Adipose tissue (tissue), 3 donors: ENCODE measurements at regions not wholly inside any gene's neighbourhood (a gene's known extent, or its start where the extent isn't known, plus 50 kb on each side); places are given as distances from the start of the nearest gene placed in this dataset.

Source experiments
- H3K27ac ChIP-seq: one replicate; pipeline ENCODE4 v1.5.1; 2013; ENCODE audit warnings: low read depth, low read length
- WGBS, 3 donors: extraction: QIAGEN DNeasy Blood & Tissue Kit; methylation state at CpG; one replicate each; pipeline ENCODE4 v1.1.7; 2013; 5-methylcytosine and 5-hydroxymethylcytosine counted together
- donor health status: healthy with polysubstance abuse.
- donor health status: Bipolar disorder and iron deficiency.
- donor health status: healthy.

DNA sequence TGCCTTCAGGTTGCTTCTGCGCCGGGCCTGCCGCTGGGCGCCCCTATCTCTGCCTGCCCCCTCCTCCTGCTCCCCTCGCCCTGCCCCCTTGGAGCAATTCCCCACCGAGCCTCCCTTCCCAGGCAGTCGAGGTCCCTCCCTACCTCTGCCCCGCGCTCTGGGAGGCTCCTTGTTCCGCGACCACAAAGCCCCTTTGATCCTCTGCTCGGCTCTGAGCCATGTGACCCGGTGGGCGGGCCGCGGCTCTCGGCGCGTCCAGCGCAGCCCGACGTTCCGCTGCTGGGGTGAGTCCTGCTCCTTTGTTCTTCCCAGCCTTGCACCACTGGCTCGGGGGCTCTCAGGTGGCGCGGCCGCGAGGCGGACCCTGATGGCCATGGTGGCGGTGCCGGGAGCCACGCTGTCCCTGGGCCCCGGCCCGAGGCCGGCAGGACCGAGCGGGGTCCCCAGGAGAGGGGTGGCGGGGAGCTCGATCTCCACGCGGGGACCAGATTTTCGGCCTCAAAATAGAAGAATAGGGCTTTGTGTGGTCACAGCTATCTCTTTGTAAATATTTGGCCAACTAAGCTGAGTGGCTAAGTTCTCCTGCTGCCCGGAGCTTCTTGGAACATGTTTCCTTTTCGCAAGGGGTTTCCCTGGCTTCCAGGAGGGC is 310.6 kb downstream of the SEC14L1 start:
- H3K27ac ChIP-seq: no peak overlapping the region
- WGBS, 3 donors: 1 to 3% (median 2%) methylated on average over 43 to 44 of the region's 44 CpGs

DNA sequence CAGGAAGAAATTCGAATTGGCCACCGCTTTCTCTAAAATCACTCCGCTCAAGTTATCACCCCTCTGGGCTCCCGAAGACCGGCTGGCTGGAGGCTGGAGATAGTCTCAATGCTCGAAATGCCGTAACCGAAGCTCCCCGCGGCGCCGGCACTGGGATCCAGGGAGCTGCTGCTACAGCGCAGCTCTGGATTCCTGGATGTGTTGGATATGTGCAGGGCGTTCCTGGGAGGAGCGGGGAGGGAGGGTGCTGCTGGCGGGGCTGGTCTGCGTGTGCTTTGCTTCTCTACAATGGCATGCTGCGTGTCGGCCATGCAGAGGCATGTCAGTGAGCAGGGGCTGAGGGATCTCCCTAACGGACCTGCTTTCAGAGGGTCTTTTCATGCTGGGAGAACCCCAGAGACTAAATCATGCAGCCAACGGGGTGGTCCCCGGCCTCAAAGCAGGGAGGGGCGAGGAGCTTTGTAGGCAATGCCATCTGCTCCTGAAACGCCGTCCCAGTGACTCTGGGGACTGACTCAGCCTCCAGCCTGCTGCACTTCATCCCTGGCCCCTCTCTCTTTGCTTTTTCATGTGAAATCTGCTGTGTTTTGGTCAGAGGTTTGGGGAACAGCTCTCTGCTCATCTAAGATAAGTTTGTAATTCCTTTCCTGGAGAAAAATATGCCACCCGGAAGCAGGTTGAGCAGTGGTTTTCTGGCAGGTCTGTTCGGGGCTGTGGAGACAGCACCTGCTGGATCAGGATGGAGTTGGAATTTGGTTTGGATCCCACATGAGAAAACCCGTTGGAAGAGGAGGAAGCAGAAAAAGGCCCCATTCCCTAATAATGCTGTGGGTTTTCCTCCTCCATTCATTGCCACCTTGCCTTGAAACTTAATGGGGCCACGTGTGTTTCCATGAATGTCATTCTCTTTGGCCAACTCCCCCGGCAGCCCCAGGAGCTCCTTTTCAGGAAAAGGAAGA is 311.4 kb downstream of the SEC14L1 start:
- 9 to 18% (median 11%) methylated on average over 30 of the region's 30 CpGs for WGBS, 3 donors

DNA sequence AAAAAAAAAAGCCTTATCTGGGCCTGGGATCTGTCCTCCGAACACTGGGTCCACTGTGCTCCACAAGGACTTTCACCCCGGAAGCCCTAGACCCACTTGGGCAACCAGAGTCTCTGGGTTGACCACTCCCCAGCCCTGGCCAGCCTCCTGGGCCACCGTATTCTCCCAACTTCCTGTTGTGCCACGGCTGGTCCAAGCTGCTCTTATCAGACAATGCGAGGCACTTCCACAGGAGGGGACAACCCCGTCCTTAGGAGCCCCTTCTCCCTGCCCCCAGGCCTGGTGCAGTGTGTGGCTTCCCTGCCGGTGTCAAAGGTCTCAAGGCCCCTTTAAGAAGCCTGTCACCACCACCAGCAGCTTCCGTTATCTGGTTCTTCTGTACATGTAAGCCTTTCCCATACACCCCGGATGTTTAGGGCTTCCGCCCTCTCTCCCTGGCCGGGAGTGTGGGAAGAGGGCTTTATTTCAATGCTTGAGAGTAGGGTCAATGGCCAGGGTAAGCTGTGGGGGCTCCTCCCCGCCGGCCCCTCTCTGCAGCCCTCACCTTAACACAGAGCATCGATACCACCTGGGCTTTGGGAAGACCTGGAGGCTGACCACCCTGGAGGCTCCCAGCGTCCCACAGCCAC is 313.0 kb downstream of the SEC14L1 start:
- 42 to 71% (median 45%) methylated on average over 14 to 15 of the region's 15 CpGs for WGBS, 3 donors
- H3K27ac ChIP-seq: no peak overlapping the region

More for the DNA sequence above, 311.4 kb downstream of the SEC14L1 start:
- no peak overlapping the region for H3K27ac ChIP-seq

DNA sequence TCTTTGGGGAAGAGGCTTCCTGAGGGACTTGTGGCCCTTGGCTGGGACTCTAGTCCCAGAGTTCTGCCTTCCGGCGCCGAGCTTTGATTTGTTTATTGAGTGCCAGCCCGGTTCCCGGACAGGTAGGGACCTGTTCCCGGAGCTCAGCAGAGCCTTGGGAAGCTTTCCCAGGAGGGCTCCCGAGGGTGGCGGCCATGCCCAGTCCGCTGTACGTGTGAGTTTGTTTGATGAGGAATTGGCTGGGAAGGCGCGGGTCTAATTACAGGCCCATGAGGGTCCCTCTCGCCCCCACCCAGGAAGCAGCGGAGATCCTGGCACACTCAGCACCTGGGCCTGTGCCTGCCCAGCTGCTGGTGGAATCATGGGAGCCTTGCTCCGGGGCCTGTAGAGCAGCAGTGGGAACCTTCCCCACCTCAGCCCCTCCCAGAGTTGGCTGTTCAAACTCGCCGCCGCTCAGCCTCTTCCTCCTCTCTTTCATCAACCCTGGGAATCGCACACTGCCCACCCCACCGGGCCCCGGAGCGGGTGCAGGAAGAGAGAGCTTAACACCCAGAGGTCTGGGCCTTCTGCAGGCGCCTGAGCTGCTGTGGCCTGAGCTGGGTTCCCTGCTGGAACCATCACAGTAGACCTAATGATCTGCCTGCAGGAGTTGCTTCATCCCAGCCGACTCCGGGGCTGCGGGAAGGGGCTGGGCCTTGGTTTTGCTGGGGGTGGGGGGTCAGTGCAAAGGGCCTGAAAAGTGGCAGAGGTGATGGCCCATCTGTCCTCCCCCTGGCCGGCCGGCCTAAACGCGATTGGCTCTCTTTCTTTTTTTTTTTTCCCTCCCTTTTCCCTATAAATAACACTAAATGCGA is 313.7 kb downstream of the SEC14L1 start:
- WGBS, 3 donors: 62 to 68% (median 63%) methylated on average over 29 to 31 of the region's 31 CpGs
- H3K27ac ChIP-seq: no peak overlapping the region

DNA sequence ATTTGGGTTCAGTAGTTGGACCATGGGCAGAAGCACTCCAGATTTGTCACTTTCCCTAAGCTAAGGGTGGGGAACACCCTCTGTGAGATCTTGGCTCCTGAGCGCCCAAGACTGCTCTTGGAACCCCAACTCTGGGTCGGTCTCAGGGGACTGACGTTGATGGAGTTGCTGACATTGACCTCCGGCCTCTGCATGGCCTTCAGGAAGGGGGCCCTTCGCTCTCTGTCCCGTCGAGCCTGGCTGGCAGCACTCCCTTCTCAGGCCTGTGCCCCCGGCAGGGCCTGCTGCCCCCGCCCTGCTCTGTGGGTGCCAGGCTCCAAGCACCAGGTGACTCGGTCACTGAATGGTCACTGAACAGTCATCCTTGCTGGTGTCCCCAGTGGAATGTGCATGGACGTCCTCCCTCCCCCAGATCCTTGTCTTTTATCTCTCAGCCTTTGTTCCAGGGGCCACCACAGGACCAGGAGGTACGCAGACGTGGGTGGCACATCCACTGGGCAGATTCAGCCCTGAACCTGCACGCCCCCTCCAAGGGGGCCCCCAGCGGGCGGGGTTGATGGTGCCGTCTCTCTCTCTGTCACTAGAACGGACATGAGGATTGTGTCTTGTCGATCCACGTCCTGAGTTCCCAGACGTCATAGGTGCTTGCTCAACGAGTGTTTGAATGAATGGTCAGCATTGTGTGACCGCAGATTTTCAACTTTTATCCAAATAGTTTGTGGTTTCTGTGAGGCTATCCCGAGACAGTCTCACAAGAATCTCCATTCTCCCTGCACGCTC is 314.5 kb downstream of the SEC14L1 start:
- WGBS, 3 donors: 76 to 77% (median 77%) methylated on average over 25 of the region's 25 CpGs
- no peak overlapping the region for H3K27ac ChIP-seq

DNA sequence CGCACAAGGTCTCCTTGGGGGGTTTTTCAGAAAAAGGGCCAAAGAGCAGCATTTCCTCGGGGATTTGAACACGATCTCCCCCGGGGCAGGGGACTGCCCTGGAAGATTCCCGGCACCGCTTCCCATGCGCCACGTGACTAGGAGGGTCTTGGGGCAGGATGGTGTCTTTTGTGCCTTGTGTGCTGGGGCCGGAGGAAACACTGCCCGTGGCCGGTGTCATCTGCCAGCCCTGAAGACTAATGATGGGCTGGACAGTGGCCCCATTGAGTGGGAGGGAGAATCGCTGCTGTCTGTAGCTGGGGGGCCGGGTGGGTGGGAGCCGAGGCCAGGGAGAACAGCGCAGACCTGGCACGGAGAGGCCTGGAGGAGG is 315.1 kb downstream of the SEC14L1 start:
- 72 to 82% (median 76%) methylated on average over 16 of the region's 16 CpGs for WGBS, 3 donors
- no peak overlapping the region for H3K27ac ChIP-seq

DNA sequence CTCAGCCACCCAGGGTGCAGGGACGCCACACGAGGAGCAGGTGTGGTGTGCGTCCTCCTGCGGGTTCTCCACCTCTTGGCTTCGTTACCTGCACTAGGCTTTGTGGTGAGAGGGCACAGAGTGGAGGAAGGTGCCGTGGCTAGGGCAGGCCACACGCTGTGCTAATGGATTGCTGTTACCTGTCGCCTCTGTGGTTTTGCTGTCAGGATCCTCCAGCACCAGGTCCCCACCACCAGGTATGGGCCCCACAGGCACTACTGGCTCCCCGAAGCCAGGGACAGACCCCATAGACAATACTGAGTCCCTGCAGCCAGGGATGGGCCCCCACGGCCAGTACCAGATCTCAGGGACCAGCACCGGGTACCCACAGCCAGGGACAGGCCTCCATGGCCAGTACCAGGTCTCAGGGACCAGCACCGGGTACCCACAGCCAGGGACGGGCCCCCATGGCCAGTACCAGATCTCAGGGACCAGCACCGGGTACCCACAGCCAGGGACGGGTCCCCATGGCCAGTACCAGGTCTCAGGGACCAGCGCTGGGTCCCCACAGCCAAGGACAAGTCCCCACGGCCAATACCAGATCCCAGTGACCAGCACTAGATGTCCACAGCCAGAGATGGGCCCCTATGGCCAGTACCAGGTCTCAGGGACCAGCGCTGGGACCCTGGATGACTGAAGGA is 315.6 kb downstream of the SEC14L1 start:
- WGBS, 3 donors: 89 to 94% (median 93%) methylated on average over 17 to 18 of the region's 18 CpGs

DNA sequence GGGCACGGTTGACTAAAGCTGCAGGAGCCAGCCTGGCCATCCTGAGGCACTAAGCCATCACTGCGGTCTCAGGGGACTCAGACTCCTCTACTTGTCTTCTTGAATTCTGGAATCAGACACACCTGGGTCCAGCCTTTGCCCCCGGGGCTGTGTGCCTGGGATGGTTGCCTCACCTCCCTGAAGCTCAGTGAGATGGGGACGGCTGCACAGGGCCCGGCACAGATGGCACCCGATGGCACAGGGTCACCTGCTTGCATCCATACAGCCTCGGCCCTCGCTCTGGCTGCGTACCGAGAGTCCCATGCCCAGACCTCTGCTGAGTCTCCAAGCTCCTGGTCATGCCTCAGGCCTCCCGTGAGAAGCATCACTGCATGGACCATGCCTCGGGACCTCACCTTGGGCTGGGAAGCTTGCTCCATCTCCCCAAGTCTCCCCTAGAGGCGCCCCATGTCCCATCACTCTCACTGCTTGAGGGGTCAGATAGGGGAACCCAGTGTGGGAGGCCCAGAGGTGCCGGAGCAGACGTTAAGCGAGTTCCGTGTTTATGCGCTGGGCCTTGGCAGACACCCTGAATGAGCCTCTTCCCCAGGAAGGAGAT is 316.3 kb downstream of the SEC14L1 start:
- no peak overlapping the region for H3K27ac ChIP-seq
- 64 to 92% (median 75%) methylated on average over 17 to 18 of the region's 18 CpGs for WGBS, 3 donors

More for the DNA sequence above, 315.6 kb downstream of the SEC14L1 start:
- H3K27ac ChIP-seq: no peak overlapping the region

DNA sequence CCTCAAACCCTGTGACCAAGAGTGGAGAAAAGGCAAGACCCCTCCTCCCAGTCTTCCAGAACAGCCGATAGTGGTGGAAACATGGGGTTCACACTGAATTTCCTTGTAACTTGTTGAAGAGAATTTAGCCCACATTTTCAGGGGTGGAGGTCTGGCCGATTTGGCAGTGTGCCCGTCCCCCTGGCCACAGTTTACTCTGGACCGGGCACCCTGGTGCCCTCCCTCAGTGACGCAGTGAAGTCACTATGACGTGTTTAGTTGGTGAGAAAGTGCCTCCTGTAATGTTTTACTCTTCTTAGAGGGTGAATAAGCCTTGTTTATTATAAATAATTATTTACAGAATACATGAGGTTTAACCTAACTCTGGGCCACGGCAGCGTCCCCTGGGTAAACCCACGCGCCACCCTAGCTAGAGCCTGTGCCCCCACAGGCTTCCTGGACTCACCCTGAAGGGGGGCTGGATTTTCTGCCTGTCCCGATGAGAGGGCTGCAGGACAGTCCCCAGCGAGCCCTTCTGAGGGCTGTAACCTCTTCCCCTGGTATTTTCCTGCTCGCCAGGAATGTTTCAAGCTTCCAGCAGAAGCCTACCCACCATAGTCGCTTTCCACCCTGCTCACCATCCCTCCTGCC is 316.9 kb downstream of the SEC14L1 start:
- 59 to 75% (median 63%) methylated on average over 14 of the region's 14 CpGs for WGBS, 3 donors

DNA sequence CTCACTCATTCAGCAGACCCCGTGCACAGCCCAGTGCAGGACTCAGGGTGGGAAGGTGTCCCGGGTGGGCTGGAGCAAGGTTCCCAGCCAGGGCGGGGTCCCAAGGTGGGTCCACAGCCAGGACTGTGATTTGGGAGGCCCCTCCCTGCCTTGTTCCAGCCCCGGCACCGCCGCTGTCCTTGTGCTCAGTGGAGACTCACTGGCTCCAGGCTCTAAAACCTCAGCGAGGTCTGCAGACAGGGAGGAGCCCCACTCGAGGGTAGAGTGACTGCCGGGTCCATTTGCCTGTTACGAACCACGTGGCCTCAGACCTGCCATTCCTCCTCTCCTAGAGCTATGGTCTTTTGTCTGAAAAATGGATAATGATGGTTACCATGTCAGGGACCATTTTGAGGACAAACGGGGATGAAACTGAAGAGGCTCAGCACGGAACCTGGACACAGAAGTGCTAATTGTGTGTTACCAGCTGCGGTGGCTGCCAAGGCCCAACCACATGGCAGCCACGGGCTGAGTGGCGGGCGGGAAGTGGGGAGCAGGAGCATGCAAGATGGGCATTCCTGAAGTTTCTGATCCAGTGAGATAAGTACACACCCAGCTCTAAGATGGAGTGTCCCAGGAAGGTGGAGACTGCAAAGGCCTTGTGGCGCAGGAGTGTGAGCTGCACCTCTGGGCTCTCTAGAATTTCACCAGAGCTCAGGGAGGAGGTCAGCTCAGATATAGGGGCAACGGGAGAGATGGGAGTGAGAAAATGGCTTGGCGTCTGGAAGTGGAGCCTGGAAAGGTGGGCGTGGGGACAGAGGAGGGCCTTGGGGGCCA is 317.6 kb downstream of the SEC14L1 start:
- no peak overlapping the region for H3K27ac ChIP-seq
- 76 to 87% (median 77%) methylated on average over 21 of the region's 21 CpGs for WGBS, 3 donors

More for the DNA sequence above, 316.9 kb downstream of the SEC14L1 start:
- no peak overlapping the region for H3K27ac ChIP-seq

DNA sequence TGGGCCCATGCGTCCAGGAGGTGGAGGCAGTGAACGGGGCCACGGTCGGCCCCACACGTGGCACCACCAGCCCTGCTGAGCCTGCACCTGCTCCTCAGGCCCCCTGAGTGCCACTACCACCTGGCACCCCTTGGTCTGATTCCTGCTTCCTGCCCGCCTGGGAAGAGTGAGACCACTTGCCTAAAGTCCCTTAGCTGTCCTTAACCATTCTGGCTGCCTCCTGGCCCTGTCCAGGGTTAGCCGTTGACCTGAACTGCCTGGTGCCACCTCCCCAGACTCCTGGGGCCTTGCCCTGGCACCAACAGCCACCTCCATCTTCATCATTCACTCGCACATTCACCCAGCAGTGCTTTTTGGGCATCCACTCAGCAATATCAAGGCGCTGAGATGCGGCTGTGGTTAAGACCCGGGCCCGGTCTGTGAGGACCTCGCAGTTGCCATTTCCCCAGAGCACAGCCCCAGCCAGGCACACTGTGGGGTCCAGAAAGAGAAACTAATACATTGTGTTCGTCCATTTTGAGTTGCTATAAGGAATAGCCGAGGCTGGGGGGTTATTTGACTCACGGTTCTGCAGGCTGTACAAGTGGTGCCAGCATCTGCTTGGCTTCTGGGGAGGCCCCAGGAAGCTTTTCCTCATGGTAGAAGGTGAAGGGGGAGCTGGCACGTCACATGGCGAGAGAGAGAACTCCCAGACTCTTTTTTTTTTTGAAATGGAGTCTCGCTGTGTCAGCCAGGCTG is 318.4 kb downstream of the SEC14L1 start:
- WGBS, 3 donors: 87 to 94% (median 88%) methylated on average over 15 to 19 of the region's 19 CpGs
- H3K27ac ChIP-seq: no peak overlapping the region

DNA sequence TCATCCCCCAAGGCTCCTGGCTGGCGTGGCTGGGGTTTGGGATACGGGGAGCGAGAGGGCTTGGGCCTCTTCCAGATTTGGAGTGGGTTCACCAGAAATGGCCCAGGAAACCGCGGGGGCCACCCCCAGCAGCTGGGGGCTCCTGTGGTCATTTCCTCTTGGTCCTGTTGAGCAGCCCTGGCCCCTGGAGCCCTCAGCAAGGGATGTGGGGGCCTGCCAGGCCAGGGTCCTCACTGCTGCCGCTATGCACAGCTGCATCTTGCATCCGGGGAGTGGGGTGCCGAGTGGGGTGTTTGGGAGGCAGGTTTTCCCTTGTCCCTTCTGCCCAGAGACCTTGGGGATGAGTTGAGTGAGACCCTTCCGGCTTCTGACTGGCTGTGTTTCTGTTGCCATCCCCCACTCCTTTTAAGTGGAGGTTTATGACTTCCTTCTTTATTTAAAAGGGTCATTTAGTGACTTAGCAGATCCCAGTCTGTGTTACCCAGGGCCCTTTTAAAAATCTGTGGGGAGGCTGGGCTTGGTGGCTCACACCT is 319.8 kb downstream of the SEC14L1 start:
- no peak overlapping the region for H3K27ac ChIP-seq
- 34 to 79% (median 38%) methylated on average over 9 of the region's 9 CpGs for WGBS, 3 donors

DNA sequence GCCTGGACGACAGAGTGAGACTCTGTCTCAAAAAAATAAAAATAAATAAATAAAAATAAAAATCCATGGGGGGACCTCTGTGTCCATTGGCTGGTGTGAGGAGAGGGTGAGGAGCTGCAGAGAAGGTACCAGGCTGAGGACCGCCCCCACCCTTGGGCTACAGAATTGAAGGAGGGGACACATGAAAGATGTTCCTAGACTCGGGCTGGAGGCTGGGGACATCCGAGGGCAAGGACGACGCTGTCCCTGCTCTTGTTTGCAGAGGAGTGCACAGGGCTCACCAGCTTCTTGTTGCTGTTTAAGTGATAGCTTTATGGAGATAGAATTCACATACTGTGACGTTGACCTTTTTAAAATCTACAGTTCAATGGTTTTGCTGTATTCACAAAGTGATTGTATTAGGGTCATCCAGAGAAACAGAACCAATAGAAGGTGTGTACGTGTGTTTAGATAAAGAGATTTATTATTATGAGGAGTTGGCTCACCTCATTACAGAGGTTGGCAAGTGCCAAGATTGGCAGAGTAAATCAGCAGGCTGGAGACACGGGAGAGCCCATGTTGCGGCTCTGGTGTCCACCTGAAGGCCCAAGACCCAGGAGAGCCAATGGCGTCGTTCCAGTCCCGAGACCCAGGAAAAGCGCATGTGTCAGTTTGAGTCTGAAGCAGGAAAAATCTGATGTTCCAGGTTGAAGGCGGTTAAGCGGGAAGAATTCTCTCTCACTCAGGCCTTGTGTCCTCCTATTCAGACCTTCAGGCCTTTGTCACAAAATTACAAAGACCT is 320.7 kb downstream of the SEC14L1 start:
- no peak overlapping the region for H3K27ac ChIP-seq
- WGBS, 3 donors: 71 to 86% (median 85%) methylated on average over 16 of the region's 16 CpGs

DNA sequence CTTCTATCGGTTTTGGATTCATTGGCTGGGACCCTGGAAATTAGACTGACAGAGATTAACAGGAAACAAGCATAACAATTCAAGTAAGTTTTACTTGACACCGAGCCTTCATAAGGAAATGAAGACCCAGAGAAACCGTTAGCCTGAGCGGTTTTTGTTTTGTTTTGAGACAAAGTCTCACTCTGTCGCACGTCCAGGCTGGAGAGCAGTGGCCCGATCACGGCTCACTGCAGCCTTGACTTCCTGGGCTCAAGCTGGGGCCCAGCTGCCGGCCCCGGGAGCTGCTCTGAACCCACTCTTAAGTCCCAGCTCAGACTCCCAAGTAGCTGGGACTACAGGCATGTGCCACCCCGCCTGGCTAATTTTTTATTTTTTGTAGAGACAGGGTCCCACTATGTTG is 321.3 kb downstream of the SEC14L1 start:
- no peak overlapping the region for H3K27ac ChIP-seq
- 35 to 74% (median 42%) methylated on average over 11 of the region's 11 CpGs for WGBS, 3 donors
